Neural crest cell (in vitro differentiated cells): ENCODE measurements at regions not wholly inside any gene's neighbourhood (a gene's known extent, or its start where the extent isn't known, plus 50 kb on each side); places are given as distances from the start of the nearest gene placed in this dataset.

Experiments
- DNase-seq: peaks from one replicate; pipeline ENCODE4 v3.0.0; 2021; ENCODE audit warnings: low read depth, mixed read lengths, low spot score
- H3K27ac Mint-ChIP-seq: one replicate; pipeline ENCODE4 v1.8.0; 2021; ENCODE audit warnings: mild to moderate bottlenecking, mixed read lengths; ENCODE audit not compliant: unreplicated experiment
- H3K27me3 Mint-ChIP-seq: 2 replicates; pipeline ENCODE4 v1.8.0; 2021; ENCODE audit warnings: low read depth, mild to moderate bottlenecking, mixed read lengths
- H3K36me3 Mint-ChIP-seq: 2 replicates; pipeline ENCODE4 v1.8.0; 2021; ENCODE audit warnings: low read depth, mild to moderate bottlenecking, mixed read lengths
- H3K4me1 Mint-ChIP-seq: 2 replicates; pipeline ENCODE4 v1.8.0; 2021; ENCODE audit warnings: mixed read lengths
- H3K4me3 Mint-ChIP-seq: one replicate; pipeline ENCODE4 v1.8.0; 2021; ENCODE audit warnings: mild to moderate bottlenecking, mixed read lengths
- H3K9me3 Mint-ChIP-seq: 2 replicates; pipeline ENCODE4 v1.8.0; 2021; ENCODE audit warnings: mixed read lengths
- TF ChIP-seq, protein P1 (sequence below): fragments of 200-600 bp; sonication (generic); conservative IDR thresholded peaks from 2 replicates; pipeline ENCODE4 v1.5.0; 2021; ENCODE audit warnings: antibody characterized with exemption, mild to moderate bottlenecking

DNA sequence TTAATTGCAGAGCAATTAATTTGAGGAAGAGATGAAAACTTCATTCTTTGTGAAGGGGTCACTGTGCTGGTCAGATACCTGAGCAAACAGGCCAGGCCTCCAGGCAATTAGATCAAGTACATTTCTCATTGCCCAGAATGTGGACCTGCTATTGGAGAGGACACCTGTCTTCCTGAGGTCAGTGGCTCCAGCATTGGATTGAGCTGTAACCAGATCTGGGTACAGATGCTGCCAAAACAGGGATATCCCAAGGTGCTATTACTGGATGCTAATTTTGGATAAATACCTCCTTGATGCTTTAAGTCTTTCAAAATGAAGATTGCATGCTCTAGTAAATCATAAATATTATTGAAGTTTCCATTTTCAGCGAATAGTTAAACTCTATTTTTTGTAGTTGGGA, 131.5 kb downstream of the FAM161A start:
- Mint-ChIP-seq H3K9me3 (peaks cover 8% of the 10 kb centered on the region), H3K36me3 (peaks cover 10% of the 10 kb centered on the region), H3K27me3 (no peaks in the 10 kb centered on the region), H3K4me1 (no peaks in the 10 kb centered on the region), H3K4me3 (no peak overlapping the region), H3K27ac (no peak overlapping the region)
- no peak for DNase-seq
- TF ChIP-seq, protein P1, sequence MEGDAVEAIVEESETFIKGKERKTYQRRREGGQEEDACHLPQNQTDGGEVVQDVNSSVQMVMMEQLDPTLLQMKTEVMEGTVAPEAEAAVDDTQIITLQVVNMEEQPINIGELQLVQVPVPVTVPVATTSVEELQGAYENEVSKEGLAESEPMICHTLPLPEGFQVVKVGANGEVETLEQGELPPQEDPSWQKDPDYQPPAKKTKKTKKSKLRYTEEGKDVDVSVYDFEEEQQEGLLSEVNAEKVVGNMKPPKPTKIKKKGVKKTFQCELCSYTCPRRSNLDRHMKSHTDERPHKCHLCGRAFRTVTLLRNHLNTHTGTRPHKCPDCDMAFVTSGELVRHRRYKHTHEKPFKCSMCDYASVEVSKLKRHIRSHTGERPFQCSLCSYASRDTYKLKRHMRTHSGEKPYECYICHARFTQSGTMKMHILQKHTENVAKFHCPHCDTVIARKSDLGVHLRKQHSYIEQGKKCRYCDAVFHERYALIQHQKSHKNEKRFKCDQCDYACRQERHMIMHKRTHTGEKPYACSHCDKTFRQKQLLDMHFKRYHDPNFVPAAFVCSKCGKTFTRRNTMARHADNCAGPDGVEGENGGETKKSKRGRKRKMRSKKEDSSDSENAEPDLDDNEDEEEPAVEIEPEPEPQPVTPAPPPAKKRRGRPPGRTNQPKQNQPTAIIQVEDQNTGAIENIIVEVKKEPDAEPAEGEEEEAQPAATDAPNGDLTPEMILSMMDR = no peak

DNA sequence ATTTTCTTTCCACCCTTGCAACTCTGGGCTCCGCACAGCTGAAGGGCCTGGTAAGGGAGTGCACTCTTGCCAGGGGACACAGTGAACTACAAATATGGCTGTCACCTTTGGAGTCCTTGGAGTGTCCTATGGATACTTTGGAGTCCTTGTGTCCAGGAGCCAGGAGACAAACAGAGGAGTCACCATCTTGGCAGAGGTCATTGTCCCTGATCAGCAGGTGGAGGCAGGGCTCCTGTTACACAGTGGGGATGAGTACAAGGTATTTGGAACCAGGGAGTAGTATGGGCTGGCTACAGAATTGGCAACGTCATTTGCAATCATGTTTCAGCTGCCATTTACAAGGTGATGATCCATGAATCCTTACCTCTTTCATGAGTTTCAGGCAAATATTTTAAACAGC, 132.5 kb downstream of the FAM161A start:
- Mint-ChIP-seq H3K27me3 (no peaks in the 10 kb centered on the region), H3K4me3 (no peak overlapping the region)

DNA sequence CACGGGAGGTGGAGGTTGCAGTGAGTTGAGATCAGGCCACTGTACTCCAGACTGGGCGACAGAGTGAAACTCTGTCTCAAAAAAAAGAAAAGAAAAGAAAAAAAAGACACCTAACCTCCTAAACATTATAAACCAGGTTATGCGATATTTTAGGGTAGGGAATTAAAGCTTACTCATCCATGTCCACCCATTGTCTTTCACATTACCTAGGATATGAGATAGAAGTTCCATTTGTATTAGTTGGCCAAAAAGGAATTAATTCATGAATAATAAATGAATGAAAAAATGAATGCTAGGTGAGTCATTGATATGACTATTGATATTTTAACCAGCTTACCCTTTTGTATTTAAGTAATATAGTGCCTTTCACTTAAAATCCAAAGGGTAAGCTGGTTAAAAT, 132.9 kb downstream of the FAM161A start:
- TF ChIP-seq, protein P1 = no peak
- H3K4me1 Mint-ChIP-seq = no peaks in the 10 kb centered on the region
- H3K27me3 Mint-ChIP-seq = no peaks in the 10 kb centered on the region
- no peak overlapping the region for H3K4me3 Mint-ChIP-seq
- peaks cover under 1% of the 10 kb centered on the region for H3K36me3 Mint-ChIP-seq
- no peak for DNase-seq
- peaks cover under 1% of the 10 kb centered on the region for H3K9me3 Mint-ChIP-seq
- H3K27ac Mint-ChIP-seq = no peak overlapping the region

More for the DNA sequence above, 132.5 kb downstream of the FAM161A start:
- Mint-ChIP-seq H3K4me1 (no peaks in the 10 kb centered on the region), H3K9me3 (peaks cover 3% of the 10 kb centered on the region), H3K27ac (no peak overlapping the region), H3K36me3 (peaks cover 5% of the 10 kb centered on the region)
- TF ChIP-seq, protein P1 = no peak
- no peak for DNase-seq

DNA sequence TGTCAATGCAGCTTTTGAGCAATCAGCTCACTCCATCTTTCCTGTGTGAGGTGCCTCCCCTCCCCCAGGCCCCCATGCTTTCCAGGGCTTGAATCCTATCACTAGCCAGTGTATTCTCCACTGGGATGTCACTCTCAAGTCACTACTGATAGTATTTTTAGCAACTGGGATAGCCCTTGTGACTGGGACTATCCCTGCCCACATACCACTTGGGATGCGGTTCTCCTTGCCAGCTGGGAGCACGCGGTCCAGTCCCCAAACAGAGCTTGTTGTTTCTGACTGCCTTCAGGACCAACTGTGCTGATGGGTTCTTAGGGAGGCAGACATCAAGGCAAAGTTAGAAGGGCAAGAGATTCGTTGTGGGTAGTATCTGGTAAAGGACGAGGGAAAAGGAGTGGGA, 134.9 kb downstream of the FAM161A start:
- Mint-ChIP-seq H3K36me3 (no peaks in the 10 kb centered on the region), H3K4me3 (no peak overlapping the region), H3K27ac (peak overlapping the region; percentile 6), H3K4me1 (no peaks in the 10 kb centered on the region), H3K27me3 (no peaks in the 10 kb centered on the region), H3K9me3 (no peaks in the 10 kb centered on the region)
- TF ChIP-seq, protein P1 = no peak
- DNase-seq = no peak

DNA sequence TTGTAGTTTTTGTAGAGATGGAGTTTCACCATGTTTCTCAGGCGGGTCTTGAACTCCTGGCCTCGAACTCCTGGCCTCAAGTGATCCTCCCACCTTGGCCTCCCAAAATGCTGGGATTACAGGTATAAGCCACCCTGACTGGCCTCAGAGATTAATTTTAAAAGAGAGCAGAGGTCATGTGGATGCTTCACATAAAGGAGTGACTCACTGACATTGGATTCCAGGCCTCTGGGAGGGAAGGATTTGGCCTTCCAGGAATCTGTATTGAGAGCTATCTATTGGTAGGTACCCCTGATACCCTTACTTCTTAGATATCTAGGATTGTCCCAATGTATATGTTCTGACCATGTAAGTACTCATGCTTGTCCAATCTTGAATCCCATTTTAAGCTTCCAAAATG, 138.4 kb downstream of the FAM161A start:
- no peak overlapping the region for H3K4me3 Mint-ChIP-seq
- TF ChIP-seq, protein P1 = no peak
- no peaks in the 10 kb centered on the region for H3K36me3 Mint-ChIP-seq
- H3K9me3 Mint-ChIP-seq = no peaks in the 10 kb centered on the region
- no peaks in the 10 kb centered on the region for H3K4me1 Mint-ChIP-seq
- H3K27me3 Mint-ChIP-seq = no peaks in the 10 kb centered on the region
- no peak overlapping the region for H3K27ac Mint-ChIP-seq
- DNase-seq = no peak

DNA sequence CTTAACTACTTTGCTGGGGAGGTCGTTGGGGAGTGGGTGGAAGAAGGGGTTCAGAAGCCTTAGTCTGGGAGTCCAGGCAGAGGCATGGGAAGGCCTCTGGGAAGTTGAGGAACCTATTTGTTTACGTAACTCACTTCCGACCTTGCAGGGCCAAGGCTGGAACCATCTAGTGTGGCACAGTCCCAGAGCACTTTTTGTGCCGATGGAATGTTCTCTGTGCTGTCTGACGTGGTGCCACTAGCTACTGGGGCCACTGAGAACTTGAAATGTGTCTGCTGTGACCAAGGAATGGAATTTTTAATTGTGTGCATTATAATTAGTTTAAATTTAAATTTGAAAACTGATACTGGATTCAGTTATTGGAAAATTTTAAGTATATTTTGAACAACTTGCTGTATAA, 139.7 kb downstream of the FAM161A start:
- Mint-ChIP-seq H3K27ac (no peak overlapping the region), H3K4me1 (no peaks in the 10 kb centered on the region), H3K9me3 (no peaks in the 10 kb centered on the region), H3K4me3 (no peak overlapping the region), H3K36me3 (no peaks in the 10 kb centered on the region), H3K27me3 (no peaks in the 10 kb centered on the region)
- TF ChIP-seq, protein P1 = no peak
- DNase-seq = no peak
